ENCODE measurements at regions not wholly inside any gene's neighbourhood (a gene's known extent, or its start where the extent isn't known, plus 50 kb on each side); places are given as distances from the start of the nearest gene placed in this dataset.

DNA sequence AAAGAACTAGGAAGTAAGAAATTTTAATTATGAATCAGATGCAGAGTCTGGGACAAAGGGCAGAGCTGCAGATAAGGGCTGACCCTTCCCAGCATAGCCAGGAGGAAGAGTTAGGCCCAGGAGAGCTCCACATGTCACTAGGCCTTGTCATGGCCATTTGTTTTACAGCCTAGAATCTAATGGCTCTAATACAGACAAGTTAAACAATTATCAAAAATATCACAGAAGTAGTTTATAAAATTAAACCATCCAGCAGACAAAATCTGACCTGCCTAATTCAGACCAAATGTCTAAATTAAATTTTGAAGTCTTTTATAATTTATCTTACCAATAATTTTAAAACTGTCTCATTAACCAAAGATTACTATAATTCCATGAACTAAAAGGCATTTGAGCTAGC is 1369.5 kb downstream of the CDH11 start:
- DNase-seq (ENCODE audit: low read depth), result no peak
- H3K4me3 ChIP-seq (ENCODE audit: low read depth, low read length), result no peak overlapping the region
- TF ChIP-seq, protein P1, sequence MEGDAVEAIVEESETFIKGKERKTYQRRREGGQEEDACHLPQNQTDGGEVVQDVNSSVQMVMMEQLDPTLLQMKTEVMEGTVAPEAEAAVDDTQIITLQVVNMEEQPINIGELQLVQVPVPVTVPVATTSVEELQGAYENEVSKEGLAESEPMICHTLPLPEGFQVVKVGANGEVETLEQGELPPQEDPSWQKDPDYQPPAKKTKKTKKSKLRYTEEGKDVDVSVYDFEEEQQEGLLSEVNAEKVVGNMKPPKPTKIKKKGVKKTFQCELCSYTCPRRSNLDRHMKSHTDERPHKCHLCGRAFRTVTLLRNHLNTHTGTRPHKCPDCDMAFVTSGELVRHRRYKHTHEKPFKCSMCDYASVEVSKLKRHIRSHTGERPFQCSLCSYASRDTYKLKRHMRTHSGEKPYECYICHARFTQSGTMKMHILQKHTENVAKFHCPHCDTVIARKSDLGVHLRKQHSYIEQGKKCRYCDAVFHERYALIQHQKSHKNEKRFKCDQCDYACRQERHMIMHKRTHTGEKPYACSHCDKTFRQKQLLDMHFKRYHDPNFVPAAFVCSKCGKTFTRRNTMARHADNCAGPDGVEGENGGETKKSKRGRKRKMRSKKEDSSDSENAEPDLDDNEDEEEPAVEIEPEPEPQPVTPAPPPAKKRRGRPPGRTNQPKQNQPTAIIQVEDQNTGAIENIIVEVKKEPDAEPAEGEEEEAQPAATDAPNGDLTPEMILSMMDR (IDR thresholded peaks at IDR 0.05; ENCODE audit: insufficient read depth, low read depth, low read length), result no peak

DNA sequence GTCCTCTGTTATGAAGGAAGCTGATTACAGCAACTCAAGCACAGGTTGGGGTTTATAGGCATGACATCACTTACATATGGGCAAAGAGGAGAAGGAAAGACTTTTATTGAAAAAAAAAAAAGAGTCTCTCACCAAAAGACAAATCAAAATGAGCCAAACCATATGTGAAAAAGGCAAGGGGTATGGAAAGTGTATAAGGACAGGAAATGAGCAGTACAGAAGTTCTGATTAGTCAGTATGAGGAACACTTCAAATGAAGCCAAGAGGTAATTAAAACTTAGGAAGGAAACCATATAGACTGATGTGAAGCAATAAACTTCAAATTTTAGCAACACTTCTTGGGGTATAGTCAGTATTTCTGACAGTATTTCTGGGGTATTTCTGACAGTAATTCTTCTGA is 1372.6 kb downstream of the CDH11 start:
- TF ChIP-seq, protein P1 (IDR thresholded peaks at IDR 0.05; ENCODE audit: insufficient read depth, low read depth, low read length), result no peak
- H3K4me3 ChIP-seq (ENCODE audit: low read depth, low read length), result no peak overlapping the region
- DNase-seq (ENCODE audit: low read depth), result no peak

DNA sequence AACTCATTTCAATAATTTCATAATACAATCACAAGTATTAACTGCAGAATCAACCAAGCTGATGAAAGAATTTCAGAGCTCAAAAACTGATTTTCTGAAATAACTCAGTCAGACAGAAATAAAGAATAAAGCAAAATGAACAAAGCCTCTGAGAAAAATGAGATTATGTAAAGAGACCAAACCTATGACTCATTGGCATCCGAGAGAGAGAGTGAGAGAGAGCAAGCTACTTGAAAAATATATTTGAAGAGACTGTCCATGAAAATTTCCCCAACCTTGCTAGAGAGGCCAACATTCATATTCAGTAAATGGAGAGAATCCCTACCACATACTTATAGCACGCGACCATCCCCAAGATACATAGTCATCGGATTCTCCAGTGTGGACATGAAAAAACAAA is 1376.4 kb downstream of the CDH11 start:
- TF ChIP-seq, protein P1 (IDR thresholded peaks at IDR 0.05; ENCODE audit: insufficient read depth, low read depth, low read length), result no peak
- no peak for DNase-seq (ENCODE audit: low read depth)
- no peak overlapping the region for H3K4me3 ChIP-seq (ENCODE audit: low read depth, low read length)

DNA sequence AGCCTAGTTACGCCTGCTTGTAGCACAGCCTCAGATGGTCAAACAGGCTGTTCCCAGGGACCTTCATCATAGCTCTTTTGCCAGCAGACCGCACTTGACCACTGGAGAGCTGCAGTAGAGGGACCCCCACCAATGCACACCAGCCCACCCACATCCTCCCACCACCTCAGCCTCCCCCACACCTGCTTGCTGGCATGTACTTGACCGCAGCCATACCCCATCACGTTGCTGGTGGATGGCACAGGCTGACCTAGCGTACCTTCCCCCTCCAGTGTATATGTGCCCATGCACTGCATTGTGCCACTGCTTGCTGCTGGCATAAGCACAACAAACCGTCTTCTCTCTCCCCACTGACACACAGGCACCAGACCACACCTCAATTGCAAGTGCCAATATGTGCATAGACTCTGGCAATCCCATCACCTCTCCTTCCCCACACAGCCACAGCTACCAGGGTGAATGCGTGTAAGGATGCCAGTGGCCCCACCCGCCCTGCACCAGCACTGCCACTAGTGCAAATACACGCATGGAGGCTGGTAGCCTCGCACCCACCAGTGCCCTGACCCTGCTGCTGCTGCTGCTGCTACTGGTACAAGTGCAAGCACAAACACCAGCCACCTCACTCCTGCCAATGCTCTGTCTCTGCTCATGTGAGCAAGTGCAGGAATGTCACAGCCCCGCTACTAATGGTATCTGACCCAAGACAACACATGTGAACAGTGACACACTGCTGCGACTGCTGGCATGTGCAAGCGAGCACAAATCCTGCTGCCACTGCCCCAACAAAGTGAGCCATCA is 1377.6 kb downstream of the CDH11 start:
- no peak overlapping the region for H3K4me3 ChIP-seq (ENCODE audit: low read depth, low read length)
- TF ChIP-seq, protein P1 (IDR thresholded peaks at IDR 0.05; ENCODE audit: insufficient read depth, low read depth, low read length), result no peak
- no peak for DNase-seq (ENCODE audit: low read depth)

DNA sequence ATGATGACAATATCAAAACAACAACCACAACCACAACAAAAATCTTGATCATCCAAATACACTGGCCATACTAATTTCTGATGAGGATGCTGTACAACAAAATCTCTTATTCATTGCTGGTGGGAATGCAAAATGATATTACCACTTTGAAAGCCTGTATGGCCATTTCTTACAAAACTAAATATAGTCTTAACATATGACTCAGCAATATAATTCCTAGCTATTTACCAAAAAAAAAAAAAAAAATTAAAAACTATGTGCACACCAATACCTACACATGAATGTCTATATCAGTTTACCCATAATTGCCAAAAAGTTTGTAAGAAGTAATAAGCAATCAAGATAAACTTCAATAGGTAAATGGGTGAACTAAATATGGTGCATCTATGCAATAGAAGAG is 1379.7 kb downstream of the CDH11 start:
- DNase-seq (ENCODE audit: low read depth), result no peak
- H3K4me3 ChIP-seq (ENCODE audit: low read depth, low read length), result no peak overlapping the region
- TF ChIP-seq, protein P1 (IDR thresholded peaks at IDR 0.05; ENCODE audit: insufficient read depth, low read depth, low read length), result no peak

DNA sequence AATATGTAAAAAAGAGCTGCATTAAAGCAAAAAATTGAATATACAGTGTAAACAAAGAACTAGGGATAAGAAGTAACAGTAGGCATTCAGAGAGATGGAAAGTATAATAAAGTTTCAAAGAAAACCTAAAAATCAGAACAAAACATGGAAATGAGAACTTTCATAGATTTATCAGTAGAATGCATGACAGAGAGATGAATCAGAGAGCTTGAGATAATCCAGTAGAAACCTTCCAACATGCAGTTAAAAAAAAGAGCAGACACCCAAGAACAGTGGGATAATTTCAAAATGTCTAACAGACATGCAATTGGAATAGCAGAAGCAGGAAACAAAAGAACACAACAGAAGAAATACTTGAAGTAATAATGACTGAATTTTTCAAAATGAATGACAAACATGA is 1384.2 kb downstream of the CDH11 start:
- no peak for DNase-seq (ENCODE audit: low read depth)
- no peak overlapping the region for H3K4me3 ChIP-seq (ENCODE audit: low read depth, low read length)
- TF ChIP-seq, protein P1 (IDR thresholded peaks at IDR 0.05; ENCODE audit: insufficient read depth, low read depth, low read length), result no peak

DNA sequence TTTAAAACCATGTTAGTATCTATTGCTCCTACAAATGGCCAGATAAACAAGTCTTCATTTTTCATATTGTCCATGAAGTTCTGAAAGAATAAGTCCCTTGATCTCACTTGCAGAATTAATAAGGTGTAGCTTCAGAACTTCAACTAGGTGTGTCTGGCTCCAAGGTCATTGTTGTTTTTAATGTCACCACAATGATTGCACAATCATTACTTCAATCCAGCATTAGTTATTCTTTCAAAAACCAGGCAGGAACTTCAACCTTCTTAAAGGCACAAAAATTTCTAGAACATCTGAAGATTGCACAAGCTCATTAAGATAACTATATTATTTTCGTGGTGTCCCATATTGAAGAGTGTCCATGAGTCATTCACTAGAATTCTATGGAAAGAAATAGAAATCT is 1386.4 kb downstream of the CDH11 start:
- no peak overlapping the region for H3K4me3 ChIP-seq (ENCODE audit: low read depth, low read length)
- no peak for DNase-seq (ENCODE audit: low read depth)
- TF ChIP-seq, protein P1 (IDR thresholded peaks at IDR 0.05; ENCODE audit: insufficient read depth, low read depth, low read length), result no peak

Data from fibroblast of villous mesenchyme (primary cell).